Neural cell (in vitro differentiated cells): ENCODE measurements at regions not wholly inside any gene's neighbourhood (a gene's known extent, or its start where the extent isn't known, plus 50 kb on each side); places are given as distances from the start of the nearest gene placed in this dataset.
"Not testable (repeated sequence)": the region's sequence is repeated elsewhere in the genome, so short reads cannot be mapped to it uniquely, and the experiment has no call there.

Experiments used
- H2AFZ ChIP-seq: fragments of 200-600, 300-800 bp; sonication (generic), shearing (Covaris generic); 2 replicates; pipeline ENCODE4 v1.6.0; 2014; ENCODE audit warnings: low read depth, mild to moderate bottlenecking, antibody characterized with exemption, low read length, moderate library complexity
- H3F3A ChIP-seq: fragments of 200-600 bp; shearing (Covaris generic); 2 replicates; pipeline ENCODE4 v1.6.1; 2016; ENCODE audit warnings: mild to moderate bottlenecking, moderate library complexity, mixed read lengths, antibody characterized with exemption, low read length; ENCODE audit not compliant: insufficient read depth, poor library complexity, severe bottlenecking
- H3K27ac ChIP-seq: fragments of 200-600, 300-800 bp; sonication (generic), shearing (Covaris generic); 2 replicates; pipeline ENCODE4 v1.5.1; 2014; ENCODE audit warnings: mild to moderate bottlenecking, low read length, moderate library complexity
- H3K27me3 ChIP-seq: fragments of 300-800, 200-600 bp; sonication (generic), shearing (Covaris generic); 2 replicates; pipeline ENCODE4 v1.6.0; 2014; ENCODE audit warnings: mild to moderate bottlenecking, low read depth, low read length, moderate library complexity; ENCODE audit not compliant: insufficient read depth
- H3K36me3 ChIP-seq: fragments of 300-800, 200-600 bp; sonication (generic), shearing (Covaris generic); 2 replicates; pipeline ENCODE4 v1.5.1; 2014; ENCODE audit warnings: mild to moderate bottlenecking, antibody characterized with exemption, low read length, moderate library complexity; ENCODE audit not compliant: insufficient read depth
- H3K4me2 ChIP-seq: fragments of 300-800, 200-600 bp; sonication (generic), shearing (Covaris generic); 2 replicates; pipeline ENCODE4 v1.6.0; 2014; ENCODE audit warnings: mild to moderate bottlenecking, low read length
- H3K4me3 ChIP-seq: fragments of 300-800, 200-600 bp; sonication (generic), shearing (Covaris generic); 2 replicates; pipeline ENCODE4 v1.5.1; 2014; ENCODE audit warnings: mild to moderate bottlenecking, low read length, moderate library complexity
- H3K79me2 ChIP-seq: fragments of 200-600 bp; shearing (Covaris generic); replicated peaks from 2 replicates; pipeline ENCODE4 v1.6.0; 2014; ENCODE audit warnings: mild to moderate bottlenecking, low read length, moderate library complexity; ENCODE audit not compliant: insufficient read depth
- H3K9ac ChIP-seq: fragments of 300-800, 200-600 bp; sonication (generic), shearing (Covaris generic); 2 replicates; pipeline ENCODE4 v1.6.1; 2016; ENCODE audit warnings: mild to moderate bottlenecking, low read length, mixed read lengths
- H3K9me2 ChIP-seq: fragments of 200-600 bp; shearing (Covaris generic); 2 replicates; pipeline ENCODE4 v1.6.1; 2016; ENCODE audit warnings: mild to moderate bottlenecking, low read length, mixed read lengths; ENCODE audit not compliant: insufficient read depth
- H3K9me3 ChIP-seq: fragments of 200-600, 300-800 bp; sonication (generic), shearing (Covaris generic); 2 replicates; pipeline ENCODE4 v1.6.1; 2016; ENCODE audit warnings: mild to moderate bottlenecking, mixed run types, low read length, moderate library complexity, mixed read lengths
- H4K20me1 ChIP-seq: fragments of 200-600 bp; shearing (Covaris generic); 2 replicates; pipeline ENCODE4 v1.6.1; 2016; ENCODE audit warnings: mild to moderate bottlenecking, mixed run types; ENCODE audit not compliant: insufficient read depth
- CTCF ChIP-seq: fragments of 450-650 bp; IDR thresholded peaks from 2 replicates; pipeline ENCODE4 v1.5.1; 2014; ENCODE audit warnings: antibody characterized with exemption, mild to moderate bottlenecking, moderate library complexity; ENCODE audit not compliant: poor library complexity, severe bottlenecking
- EZH2 ChIP-seq: fragments of 200-600, 300-800 bp; shearing (Covaris generic), sonication (generic); IDR thresholded peaks from 2 replicates; pipeline ENCODE4 v1.6.1; 2014; ENCODE audit warnings: antibody characterized with exemption, low read length, borderline replicate concordance, mild to moderate bottlenecking; ENCODE audit not compliant: insufficient read depth, poor library complexity, severe bottlenecking
- MXI1 ChIP-seq: fragments of 450-650 bp; conservative IDR thresholded peaks from 2 replicates; pipeline ENCODE4 v1.6.1; 2014; ENCODE audit warnings: antibody characterized with exemption, mild to moderate bottlenecking; ENCODE audit not compliant: poor library complexity, severe bottlenecking
- POLR2AphosphoS5 ChIP-seq: IDR thresholded peaks from 2 replicates; pipeline ENCODE4 v1.6.1; 2012
- RAD21 ChIP-seq: fragments of 450-650 bp; conservative IDR thresholded peaks from 2 replicates; pipeline ENCODE4 v1.6.1; 2014; ENCODE audit warnings: antibody characterized with exemption, mild to moderate bottlenecking, moderate library complexity
- REST ChIP-seq: IDR thresholded peaks from 2 replicates; pipeline ENCODE4 v1.6.1; 2012; ENCODE audit warnings: borderline replicate concordance
- SMC3 ChIP-seq: fragments of 450-650 bp; conservative IDR thresholded peaks from 2 replicates; pipeline ENCODE4 v1.6.1; 2014; ENCODE audit warnings: antibody characterized with exemption, mild to moderate bottlenecking, moderate library complexity; ENCODE audit not compliant: poor library complexity
- TAF1 ChIP-seq: IDR thresholded peaks from 2 replicates; pipeline ENCODE4 v1.6.1; 2012; ENCODE audit warnings: low read depth

GRCh38 chr3:191985691-191986090, 524.7 kb downstream of the PYDC2 start:
- H3F3A ChIP-seq, result no peaks in the 10 kb centered on the region
- H3K9me2 ChIP-seq, result no peaks in the 10 kb centered on the region
- H3K27me3 ChIP-seq, result no peaks in the 10 kb centered on the region
- H3K79me2 ChIP-seq, result no peaks in the 10 kb centered on the region
- H3K36me3 ChIP-seq, result no peaks in the 10 kb centered on the region
- no peak overlapping the region for H3K9ac ChIP-seq
- H3K4me2 ChIP-seq, result no peak overlapping the region
- TF ChIP-seq SMC3 (no peak), MXI1 (no peak), EZH2 (no peak), RAD21 (no peak), CTCF (no peak), TAF1 (no peak), POLR2AphosphoS5 (no peak), REST (no peak)
- H3K9me3 ChIP-seq, result no peaks in the 10 kb centered on the region
- H3K27ac ChIP-seq, result no peak overlapping the region
- H2AFZ ChIP-seq, result no peak overlapping the region
- H3K4me3 ChIP-seq, result no peak overlapping the region
- no peaks in the 10 kb centered on the region for H4K20me1 ChIP-seq

- Histone ChIP-seq H3K27me3 (no peaks in the 10 kb centered on the region), H3K27ac (no peak overlapping the region), H3K9ac (no peak overlapping the region), H3K9me2 (no peaks in the 10 kb centered on the region), H3F3A (no peaks in the 10 kb centered on the region), H3K36me3 (no peaks in the 10 kb centered on the region), H4K20me1 (no peaks in the 10 kb centered on the region), H2AFZ (no peak overlapping the region), H3K9me3 (no peaks in the 10 kb centered on the region), H3K4me2 (no peak overlapping the region), H3K4me3 (no peak overlapping the region), H3K79me2 (no peaks in the 10 kb centered on the region)
- TF ChIP-seq EZH2 (no peak), CTCF (no peak), TAF1 (no peak), MXI1 (no peak)
These were observed 526.9 kb downstream of the PYDC2 start for GRCh38 chr3:191987831-191988350.

- H3K9me2 ChIP-seq, H3K27ac ChIP-seq, H4K20me1 ChIP-seq, H3K27me3 ChIP-seq, H2AFZ ChIP-seq, H3K4me2 ChIP-seq, H3K79me2 ChIP-seq, H3K4me3 ChIP-seq, H3F3A ChIP-seq, H3K9me3 ChIP-seq, H3K36me3 ChIP-seq, H3K9ac ChIP-seq: not testable (repeated sequence)
These were observed 533.0 kb downstream of the PYDC2 start for GRCh38 chr3:191993952-191994351.
